ENCODE measurements at regions not wholly inside any gene's neighbourhood (a gene's known extent, or its start where the extent isn't known, plus 50 kb on each side); places are given as distances from the start of the nearest gene placed in this dataset.

DNA sequence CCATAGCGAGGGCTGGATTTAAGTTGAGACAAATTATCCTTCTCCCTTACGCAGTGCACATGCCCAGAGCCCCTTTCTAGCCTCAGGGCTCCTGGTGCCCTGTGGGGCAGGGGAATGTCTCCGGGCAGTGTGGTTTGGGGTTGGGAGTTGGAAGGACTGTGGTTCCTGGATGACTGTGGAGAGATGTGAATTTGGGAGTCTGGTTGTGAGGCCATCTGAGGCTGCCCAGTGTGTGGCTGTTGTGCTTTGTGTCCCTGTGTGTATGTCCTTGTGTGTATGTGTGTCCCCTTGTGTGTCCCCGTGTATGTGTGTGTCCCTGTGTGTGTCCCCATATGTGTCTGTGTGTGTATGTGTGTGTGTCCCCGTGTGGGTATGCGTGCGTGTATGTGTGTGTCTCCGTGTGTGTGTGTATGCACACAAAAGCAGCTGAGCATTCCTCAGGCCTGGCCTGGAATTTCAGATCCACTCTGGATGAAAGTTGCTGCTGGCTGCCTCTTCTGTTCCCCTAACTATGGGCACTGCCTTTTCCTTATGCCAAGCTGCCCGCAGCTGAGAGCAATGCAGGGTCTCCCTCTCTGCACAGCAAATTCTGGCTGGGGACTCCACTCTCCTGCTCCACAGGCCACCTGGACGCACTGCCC, 65.4 kb downstream of the UBIAD1 start:
- DNase-seq: no peak

GRCh38 chr1:11339346-11340232, 66.6 kb downstream of the UBIAD1 start:
- peak; percentile 79 for DNase-seq

- no peak for DNase-seq
Measured at GRCh38 chr1:11340233-11340632, 67.2 kb downstream of the UBIAD1 start.

DNA sequence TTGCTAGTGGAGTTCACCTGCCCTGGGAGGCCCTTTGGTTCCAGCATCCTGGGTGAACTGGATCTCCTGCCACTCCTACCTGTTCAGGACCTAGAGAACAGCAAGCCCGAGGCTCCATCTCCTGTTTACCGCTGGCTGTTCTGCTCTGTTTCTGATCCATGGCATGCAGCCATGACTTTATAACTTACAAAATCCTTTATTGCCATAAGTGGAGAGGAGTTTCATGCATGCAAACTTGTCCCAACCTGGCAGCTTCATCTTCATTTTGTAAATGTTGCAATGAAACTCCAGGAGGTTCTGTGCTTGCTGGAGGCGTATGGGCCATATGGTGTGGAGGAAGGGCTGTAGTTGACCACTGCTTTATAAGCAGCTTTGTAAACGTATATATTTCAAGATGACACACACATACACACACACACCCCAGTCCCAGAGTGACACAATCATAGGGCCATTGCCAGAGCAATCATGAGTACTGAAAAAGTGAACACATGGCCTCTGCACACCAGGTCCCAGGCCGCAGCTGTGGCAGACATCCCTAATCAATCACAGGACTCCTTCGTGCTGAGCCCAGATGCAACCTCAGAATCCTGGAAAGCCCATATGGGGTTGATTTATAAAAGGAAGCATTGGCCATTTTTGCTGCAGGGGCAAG, 69.0 kb downstream of the UBIAD1 start:
- no peak for DNase-seq

DNA sequence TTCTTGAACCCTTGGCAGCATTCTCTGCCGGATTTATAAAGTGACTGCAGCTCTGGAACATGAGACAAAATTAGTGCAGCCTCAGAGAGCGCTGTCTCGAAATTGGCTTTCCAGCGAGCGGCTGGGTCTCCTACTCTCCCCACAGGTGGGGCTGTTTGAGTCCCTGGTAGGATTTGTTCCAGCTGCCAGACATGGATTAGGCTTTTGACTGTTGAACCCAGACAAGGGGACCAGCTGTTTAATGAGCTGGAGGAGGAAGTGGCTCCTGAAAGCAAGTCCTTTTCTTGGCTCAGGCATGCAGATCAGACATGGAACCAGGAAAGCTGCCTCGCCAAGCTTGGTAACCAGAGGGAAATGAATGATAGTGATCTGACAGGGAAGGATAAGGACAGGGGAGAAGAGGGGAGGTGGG, 69.6 kb downstream of the UBIAD1 start:
- DNase-seq: peak; percentile 63

DNA sequence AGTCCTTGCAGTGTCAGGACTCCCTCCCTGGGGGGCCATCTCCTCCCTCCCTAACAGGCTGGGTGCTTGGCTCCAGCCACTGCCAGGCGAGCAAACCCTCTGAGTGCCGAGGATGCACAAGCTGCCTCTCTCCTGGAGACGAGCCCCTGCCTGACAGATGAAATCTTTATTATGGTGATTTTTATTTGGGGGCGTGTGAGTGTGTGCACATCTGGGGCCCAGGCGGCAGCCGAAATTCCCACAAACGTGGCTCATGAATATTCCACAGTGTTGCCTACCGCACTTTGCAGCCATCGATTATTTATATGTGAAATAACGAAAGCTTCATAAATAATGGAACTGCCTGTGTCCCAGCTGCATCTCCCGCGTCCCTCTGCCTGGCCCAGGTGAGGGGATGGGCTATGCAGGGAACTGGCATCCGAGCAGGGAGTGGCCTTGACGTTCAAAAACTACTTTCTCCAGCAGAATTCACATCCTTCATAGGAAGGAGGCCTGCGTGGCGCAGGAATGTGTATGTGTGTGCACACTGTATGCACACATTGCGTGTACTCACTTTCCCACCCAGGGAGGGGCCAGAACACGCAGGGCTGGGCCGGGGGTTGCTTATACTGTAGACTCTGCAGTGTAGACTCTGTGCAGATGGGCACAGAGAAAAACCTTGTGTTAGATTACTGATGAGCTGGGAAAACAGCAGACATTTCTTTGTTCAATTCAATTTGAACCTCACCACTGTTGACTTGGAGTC, 73.1 kb downstream of the UBIAD1 start:
- DNase-seq: no peak

DNA sequence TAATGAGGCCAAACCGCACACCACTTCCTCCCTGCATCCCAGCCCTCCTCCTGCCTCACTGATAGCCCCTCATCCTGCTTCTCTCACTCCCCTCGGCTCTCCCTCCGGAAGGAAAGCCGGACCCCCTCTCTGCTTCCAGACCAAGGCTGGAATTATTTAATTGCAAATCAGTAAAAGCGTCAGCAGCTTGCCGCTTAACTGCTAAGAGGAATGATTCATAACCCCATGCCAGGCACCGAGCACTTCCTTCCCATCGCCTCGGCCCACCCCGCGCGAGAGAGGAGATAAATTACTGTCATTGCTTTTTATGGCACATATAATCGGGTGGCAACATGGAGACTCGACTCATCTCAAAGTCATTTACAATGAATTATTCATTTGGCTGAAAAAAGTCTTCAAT, 77.3 kb downstream of the UBIAD1 start:
- no peak for DNase-seq

GRCh38 chr1:11352058-11352715, 79.2 kb downstream of the UBIAD1 start:
- DNase-seq: no peak

DNA sequence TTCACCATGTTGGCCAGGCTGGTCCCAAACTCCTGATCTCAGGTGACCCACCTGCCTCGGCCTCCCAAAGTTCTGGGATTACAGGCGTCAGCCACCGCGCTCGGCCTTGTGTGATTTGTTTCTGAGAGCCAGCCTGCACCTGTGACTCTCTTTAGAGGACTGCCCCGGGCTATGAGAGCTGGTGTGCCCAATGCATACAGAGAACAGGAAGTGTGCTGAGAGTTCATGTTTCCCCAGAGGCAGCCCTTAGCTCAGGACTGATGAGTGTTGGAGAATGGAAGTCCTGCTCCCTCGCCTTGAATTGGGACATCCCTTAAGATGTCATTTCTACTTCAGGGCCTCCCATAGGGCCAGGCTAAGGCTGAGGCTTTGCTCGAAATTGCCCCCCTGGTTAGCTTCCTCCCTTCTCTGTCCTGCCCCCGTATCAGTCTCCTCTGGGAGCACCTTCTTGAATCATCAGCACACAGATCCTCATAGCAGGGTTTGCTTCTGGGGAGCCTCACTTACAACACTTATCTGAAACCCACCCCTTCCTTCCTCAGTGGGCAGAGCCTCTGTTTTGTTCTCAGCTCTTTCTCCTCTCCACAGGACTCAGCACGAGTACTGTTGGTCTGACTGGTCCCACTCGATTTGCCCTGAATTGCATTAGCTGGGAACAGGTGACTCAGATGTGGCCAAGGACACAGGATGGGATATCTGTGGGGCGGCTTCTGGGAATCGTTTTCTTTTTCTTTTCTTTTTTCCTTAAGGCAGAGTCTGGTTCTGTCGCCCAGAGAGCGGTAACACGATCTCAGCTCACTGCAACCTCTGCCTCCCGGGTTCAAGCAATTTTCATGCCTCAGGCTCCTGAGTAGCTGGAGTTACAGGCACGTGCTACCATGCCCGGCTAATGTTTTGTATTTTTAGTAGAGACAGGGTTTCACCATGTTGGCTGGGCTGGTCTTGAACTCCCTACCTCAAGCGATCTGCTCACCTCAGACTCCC, 80.1 kb downstream of the UBIAD1 start:
- DNase-seq: no peak

- no peak for DNase-seq
Measured at GRCh38 chr1:11354893-11355553, 82.0 kb downstream of the UBIAD1 start.

DNA sequence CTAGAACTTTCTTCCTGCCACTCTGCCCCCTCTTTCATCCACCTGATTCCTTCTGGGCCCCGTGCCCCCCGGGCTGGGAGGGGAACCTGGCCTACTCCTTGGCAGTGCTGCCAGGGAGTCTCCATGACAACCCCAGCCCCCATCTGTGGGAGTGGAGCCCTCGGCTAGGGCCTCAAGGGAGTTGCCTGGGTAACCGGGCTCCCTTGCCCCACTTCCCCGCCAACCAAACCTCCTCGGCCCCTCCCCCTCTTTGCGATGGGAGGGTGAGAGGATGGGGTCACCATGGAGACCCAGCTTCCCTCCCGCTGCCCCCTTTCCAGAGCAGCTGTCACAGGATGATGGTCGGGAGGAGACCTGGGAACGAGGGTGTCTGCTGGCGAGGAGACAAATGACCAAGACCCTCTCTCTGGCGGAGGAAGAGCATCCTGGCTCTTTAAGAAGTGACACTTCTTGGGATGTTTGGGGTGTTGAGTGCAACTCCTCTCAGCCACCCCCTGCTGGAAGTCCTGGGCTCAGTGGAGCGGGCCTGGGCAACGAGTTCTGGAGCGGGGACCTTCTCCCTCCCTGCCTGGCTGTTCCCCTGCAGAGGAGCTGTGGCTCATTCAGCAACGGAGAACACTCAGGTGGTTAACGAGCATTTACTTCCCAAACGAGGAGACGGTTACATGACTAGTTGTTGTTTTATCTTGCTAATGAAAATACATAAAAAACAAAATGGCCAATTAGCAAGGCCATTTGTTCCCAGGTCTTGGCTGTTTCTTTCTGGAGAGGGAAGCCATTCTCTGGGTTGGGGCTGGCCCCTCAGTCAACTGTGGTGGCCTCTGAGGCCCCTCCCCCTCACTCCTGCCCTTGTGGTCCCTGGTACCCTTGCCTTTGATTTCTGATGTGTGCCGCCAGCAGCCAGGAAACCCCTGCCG, 82.8 kb downstream of the UBIAD1 start:
- DNase-seq: peak; percentile 82

DNA sequence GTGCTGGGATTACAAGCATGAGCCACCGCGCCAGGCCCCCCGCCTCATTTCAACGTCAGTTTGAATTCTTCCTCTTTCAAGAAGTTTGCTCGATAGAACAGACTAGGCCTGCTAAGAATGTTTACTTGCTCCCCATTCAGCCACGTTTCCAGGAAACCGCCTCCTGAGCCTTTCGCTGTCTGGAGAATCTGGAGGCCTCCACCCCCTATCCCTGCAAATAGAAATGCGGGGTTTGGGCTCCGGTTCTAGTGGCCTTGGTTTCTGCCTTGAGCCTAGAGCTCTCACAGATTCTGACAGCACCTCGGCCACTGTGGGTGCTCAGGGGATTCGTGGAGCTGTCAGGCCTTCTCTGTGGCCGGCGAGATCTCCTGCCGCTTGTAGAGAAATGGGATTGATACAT, 84.3 kb downstream of the UBIAD1 start:
- DNase-seq: no peak

DNA sequence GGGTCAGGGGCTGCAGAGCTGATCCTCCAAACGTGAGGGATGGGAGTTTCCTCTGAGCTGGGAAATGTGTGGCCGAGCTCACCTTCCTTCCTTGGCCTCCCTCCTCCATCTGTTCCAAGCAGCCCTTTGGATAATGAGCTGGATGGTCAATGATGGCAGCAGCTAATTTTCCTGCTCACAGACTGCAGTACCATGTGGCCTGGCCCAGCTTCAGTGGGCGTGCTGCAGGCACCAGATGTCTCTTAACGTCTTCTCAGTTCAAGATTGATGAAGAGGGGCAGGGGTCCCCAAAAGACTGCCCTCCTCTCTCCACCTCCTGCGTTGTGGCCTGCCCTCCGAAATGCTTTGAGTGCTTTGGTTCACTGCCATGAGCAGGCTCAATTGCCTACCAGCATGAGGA, 86.0 kb downstream of the UBIAD1 start:
- no peak for DNase-seq

GRCh38 chr1:11362547-11363021, 89.6 kb downstream of the UBIAD1 start:
- no peak for DNase-seq

- no peak for DNase-seq
Measured at GRCh38 chr1:11364170-11364569, 91.2 kb downstream of the UBIAD1 start.

DNA sequence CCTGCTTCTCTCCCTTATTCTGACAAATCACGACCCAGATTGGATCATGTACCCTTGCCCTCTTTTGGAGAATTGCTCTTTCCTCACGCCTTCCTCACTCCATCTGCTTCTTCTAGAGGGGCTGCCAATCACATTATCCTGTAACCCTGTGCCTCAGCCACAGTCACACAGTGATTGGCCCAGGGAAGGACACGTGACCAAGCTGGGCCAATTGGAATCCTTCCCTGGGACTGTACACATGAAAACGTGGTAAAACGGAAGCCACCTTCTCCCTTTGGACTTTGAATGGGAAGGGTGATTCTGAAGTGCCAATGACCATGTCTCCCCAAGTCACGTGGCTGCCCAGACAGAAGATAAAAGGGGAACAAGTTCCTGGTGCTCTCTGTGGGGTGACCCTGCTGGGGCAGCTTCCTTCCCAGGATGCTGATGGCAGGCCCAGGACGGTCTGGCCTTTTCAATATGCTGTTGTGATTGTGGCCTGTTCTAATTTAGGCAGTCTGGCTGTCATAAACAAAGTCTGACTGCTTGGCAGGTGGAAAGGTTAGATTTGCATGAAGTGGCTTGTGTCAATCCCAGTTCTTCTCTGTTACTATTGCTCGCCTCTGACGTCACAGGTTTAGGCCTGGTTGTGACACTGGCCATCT, 92.9 kb downstream of the UBIAD1 start:
- no peak for DNase-seq

DNA sequence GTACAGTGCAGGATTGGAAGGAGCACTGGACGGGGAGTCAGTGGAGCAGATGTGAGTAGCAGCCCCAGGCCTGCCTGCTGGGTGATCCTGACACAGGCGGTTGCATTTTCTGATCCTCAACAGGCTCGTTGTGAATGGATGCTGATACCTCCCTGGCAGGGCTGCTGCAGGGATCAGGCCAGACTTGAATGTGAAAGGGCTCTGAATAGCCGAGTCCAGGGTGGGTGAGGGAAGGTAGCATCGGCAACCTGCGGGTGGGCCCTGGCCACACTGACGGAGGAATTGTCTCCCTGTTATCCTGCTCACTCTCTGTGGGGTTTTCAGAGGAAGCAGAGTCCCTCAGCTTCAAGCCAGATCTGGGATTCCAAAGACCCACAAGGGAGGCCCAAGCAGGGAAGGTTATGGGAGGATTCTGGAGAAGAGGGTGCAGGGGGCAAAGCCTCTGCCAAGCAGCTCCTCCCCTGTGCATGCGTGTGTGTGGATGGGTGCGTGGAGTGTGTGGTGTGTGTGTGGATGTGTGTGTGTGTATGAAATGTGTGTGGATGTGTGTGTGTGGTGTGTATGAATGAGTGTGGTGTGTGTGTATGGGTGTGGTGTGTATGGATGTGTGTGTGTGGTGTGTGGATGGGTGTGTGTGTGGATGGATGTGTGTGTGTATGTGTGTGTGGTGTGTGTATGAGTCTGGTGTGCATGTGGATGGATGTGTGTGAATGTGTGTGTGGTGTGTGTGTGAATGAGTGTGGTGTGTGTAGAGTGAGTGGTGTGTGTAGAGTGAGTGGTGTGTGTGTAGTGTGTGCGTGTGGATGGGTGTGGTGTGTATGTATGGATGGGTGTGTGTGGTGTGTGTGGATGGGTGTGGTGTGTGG, 100.3 kb downstream of the UBIAD1 start:
- DNase-seq: no peak
